NCI-H69 (cell line): ENCODE measurements at regions not wholly inside any gene's neighbourhood (a gene's known extent, or its start where the extent isn't known, plus 50 kb on each side); places are given as distances from the start of the nearest gene placed in this dataset.

ENCODE experiments used
- DNase-seq: peaks from one replicate; lab custom pipeline; 2025; lab: John Stamatoyannopoulos, UW

- DNase-seq, result peak; percentile 22
Observed at GRCh38 chr4:60897415-60897814, 302.7 kb upstream of the ADGRL3 start.

- peak; percentile 22 for DNase-seq
Observed at GRCh38 chr4:60905162-60905561, 295.0 kb upstream of the ADGRL3 start.

- DNase-seq, result peak; percentile 53
Observed at GRCh38 chr4:60911127-60911526, 289.0 kb upstream of the ADGRL3 start.

GRCh38 chr4:60913002-60913401 lies 287.1 kb upstream of the ADGRL3 start:
- DNase-seq, result peak; percentile 13

GRCh38 chr4:60913671-60914070 lies 286.5 kb upstream of the ADGRL3 start:
- no peak for DNase-seq

- peak; percentile 92 for DNase-seq
Observed at GRCh38 chr4:60921735-60922134, 278.4 kb upstream of the ADGRL3 start.

- peak; percentile 89 for DNase-seq
Observed at GRCh38 chr4:60923075-60923474, 277.1 kb upstream of the ADGRL3 start.

- no peak for DNase-seq
Observed at GRCh38 chr4:60926624-60927023, 273.5 kb upstream of the ADGRL3 start.

GRCh38 chr4:60930866-60931265 lies 269.3 kb upstream of the ADGRL3 start:
- DNase-seq, result no peak

GRCh38 chr4:60934566-60935295 lies 265.4 kb upstream of the ADGRL3 start:
- DNase-seq, result peak; percentile 36

- peak; percentile 24 for DNase-seq
Observed at GRCh38 chr4:60938181-60938580, 261.9 kb upstream of the ADGRL3 start.

GRCh38 chr4:60938621-60939020 lies 261.5 kb upstream of the ADGRL3 start:
- peak; percentile 40 for DNase-seq

- DNase-seq, result peak; percentile 87
Observed at GRCh38 chr4:60944060-60944459, 256.1 kb upstream of the ADGRL3 start.

- no peak for DNase-seq
Observed at GRCh38 chr4:60945641-60946040, 254.5 kb upstream of the ADGRL3 start.

GRCh38 chr4:60948008-60948407 lies 252.1 kb upstream of the ADGRL3 start:
- no peak for DNase-seq

GRCh38 chr4:60952921-60953320 lies 247.2 kb upstream of the ADGRL3 start:
- DNase-seq, result no peak

GRCh38 chr4:60953826-60954225 lies 246.3 kb upstream of the ADGRL3 start:
- DNase-seq, result no peak

- peak; percentile 17 for DNase-seq
Observed at GRCh38 chr4:60962286-60962685, 237.8 kb upstream of the ADGRL3 start.

- DNase-seq, result no peak
Observed at GRCh38 chr4:60981534-60981933, 218.6 kb upstream of the ADGRL3 start.

- no peak for DNase-seq
Observed at GRCh38 chr4:60989141-60989540, 211.0 kb upstream of the ADGRL3 start.

GRCh38 chr4:60992037-60992436 lies 208.1 kb upstream of the ADGRL3 start:
- DNase-seq, result no peak

- no peak for DNase-seq
Observed at GRCh38 chr4:61003301-61003700, 196.8 kb upstream of the ADGRL3 start.

- DNase-seq, result no peak
Observed at GRCh38 chr4:61004651-61005170, 195.4 kb upstream of the ADGRL3 start.

- no peak for DNase-seq
Observed at GRCh38 chr4:61011051-61011450, 189.1 kb upstream of the ADGRL3 start.
